Activated CD4-positive, CD25-positive, alpha-beta regulatory T cell treated with anti-CD3 and anti-CD28 coated beads, Interleukin-2, amount 50 U/mL, for 24 hours (primary cell): ENCODE measurements at regions not wholly inside any gene's neighbourhood (a gene's known extent, or its start where the extent isn't known, plus 50 kb on each side); places are given as distances from the start of the nearest gene placed in this dataset.

ENCODE experiments used
- ATAC-seq, 2 donors: fragments of 150-1000 bp; cut with Tn5 transposase; one replicate each; pipeline ENCODE4 v1.10.0; 2021; ENCODE audit warnings: mild to moderate bottlenecking in 1 of 2, moderate library complexity in 1 of 2

GRCh38 chr3:189502256-189502655, 128.9 kb upstream of the TP63 start:
- ATAC-seq, result no peak

- no peak for ATAC-seq
Observed at GRCh38 chr3:189502676-189503257, 128.4 kb upstream of the TP63 start.

GRCh38 chr3:189507856-189508255, 123.3 kb upstream of the TP63 start:
- ATAC-seq, result no peak

DNA sequence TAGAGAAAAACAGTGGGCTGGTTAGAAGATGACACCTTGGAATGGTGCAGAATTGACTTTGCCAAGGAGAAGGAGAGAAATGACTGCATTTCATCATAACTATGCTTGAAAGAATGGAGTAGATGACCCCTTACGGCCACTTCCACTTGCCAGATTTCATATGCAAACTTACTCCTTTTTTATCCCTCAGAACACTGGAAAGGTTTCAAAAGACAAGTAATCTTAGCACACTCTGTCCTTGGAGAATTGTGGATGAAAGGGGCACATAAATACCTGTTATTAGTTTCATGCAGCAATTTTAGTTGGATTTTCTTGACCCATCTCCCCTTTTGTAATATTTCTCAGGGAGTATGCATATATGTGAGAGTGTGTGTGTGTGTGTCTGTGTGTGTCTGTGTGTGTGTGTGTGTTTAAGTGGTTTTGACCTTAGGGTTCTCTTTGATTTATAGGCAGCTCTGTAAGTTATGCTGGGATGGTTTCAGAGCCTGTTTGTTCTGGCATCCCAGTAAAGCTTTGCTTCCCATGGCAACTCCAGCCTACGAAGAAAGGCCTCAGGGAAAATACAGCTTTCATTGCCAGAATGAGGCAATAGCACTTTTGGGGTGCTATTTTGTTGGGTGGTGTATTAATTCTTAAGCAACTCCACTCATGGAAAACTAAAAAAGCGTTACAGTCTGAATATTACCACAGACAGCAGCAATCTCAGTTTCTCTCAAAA, 122.2 kb upstream of the TP63 start:
- ATAC-seq, result no peak

- no peak for ATAC-seq
Observed at GRCh38 chr3:189512039-189512438, 119.2 kb upstream of the TP63 start.

DNA sequence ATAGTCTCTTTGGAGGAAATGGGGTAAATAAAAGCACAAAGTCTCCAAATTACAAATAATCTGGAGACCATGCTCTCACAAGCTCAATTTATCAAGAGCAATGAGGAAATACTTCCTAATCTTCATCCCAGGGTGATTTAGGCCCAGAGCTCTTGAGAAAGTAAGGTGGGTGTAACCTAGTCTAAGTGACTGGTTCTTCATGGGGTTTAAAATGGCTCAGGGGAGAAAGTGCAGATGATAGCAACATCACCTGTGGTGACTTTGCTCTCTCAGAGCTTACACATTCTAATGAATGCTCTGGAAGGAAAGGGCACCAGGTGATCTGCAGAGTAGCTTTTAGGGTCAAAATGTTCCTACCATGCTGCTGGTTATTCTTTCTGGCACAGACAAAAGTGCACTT, 118.4 kb upstream of the TP63 start:
- ATAC-seq, result no peak

DNA sequence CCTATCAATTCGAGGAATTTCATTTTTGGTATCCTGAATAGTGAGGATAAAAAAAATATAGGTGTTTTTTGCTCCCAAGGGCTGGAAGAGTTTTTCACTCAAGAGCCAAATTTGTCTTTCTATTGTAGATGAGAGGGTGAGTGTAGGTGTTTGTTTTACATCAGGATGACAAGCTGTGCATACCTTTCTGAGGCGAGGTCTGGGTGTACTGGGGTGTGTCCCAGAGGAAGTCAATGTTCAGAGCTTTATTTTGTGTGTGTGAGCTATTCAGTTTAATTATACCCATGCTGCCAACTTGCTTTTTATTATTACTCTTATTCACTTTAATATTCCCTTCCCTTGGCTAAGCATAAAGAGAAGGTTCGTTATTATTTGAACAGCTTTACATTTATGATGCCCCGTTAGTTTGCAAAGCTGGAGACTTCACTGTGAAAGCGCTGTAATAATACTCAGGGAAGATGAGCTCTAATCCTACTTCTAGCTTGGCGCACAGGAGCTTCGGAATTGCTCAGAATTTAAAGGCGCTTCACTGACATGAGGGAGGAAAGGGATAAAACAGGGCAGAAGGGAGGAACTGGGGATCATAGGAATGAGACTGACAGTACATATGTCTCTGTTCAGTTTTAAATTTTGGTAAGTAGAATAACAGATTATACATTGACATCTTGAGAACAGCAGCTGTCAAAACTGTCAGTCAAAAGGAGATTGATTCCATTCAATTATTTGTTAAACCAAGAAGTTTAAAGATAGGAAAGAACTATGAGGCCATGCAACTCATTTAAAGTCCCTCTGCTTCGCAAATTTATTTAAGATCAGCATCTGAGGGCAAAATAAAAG, 117.7 kb upstream of the TP63 start:
- ATAC-seq, result no peak

DNA sequence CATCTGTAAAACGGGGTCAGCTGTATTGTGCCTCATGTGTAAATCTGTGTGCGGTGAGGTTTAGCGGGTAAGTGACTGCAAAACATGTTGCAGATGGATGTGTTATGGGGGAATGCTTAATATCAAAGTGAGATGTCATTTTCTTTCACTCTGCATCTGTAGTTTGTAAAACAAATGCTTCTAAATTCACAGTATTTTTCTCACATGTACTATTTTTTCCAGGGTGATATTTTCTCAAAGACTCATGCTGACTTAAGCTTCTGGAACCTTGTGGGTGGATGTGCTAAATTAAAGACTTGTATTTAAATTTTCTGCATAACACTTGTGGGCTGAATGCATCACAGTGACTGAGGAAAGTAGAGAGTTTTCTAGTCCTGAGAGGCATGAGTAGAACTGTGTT, 115.2 kb upstream of the TP63 start:
- ATAC-seq, result no peak

GRCh38 chr3:189517981-189518380, 113.2 kb upstream of the TP63 start:
- ATAC-seq, result no peak

- ATAC-seq, result no peak
Observed at GRCh38 chr3:189519458-189519857, 111.7 kb upstream of the TP63 start.

GRCh38 chr3:189529468-189529867, 101.7 kb upstream of the TP63 start:
- peak; percentile 75 to 85 for ATAC-seq

GRCh38 chr3:189529889-189530471, 101.2 kb upstream of the TP63 start:
- peak; percentile 41 to 55 for ATAC-seq

DNA sequence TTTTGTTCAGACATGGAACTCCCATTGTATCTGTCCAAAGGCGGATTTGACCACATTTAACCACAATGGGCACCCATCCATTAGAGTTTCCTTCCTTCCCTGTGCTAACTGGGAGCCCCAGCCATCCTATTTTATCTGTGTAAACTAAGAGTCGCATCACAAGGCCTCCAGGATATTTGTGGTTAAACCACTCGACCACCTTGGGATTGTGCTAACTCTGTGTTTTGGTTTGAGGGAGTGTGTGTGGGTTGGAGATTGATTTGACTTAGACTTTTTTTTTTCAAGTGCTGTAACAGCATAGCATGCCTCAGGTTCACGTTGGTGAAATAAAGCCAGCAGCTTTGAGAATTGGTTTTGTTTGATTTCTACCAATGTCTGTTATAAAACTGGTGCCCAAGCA, 100.4 kb upstream of the TP63 start:
- no peak for ATAC-seq

- ATAC-seq, result no peak
Observed at GRCh38 chr3:189531271-189531670, 99.9 kb upstream of the TP63 start.

GRCh38 chr3:189534531-189534930, 96.7 kb upstream of the TP63 start:
- ATAC-seq, result no peak

- ATAC-seq, result peak; percentile 28 to 53
Observed at GRCh38 chr3:189537135-189537534, 94.1 kb upstream of the TP63 start.

DNA sequence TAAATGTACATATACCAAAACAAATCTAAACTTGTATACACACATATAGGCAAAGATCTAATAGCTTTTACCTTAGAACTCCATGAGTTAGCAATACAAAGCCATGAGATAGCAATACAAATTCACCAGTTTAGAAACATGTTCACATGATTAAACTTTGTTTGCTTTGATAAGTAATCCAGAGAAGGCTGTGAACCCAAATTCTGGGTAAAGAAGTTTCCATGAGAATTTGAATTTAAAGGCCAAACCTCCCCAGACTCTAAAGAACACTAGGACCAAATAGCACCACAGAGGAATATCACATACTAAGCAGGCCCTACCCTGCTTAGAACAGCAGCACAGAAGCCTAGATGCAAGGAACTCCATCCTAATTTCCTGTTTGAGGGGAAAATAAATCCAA, 83.7 kb upstream of the TP63 start:
- no peak for ATAC-seq

DNA sequence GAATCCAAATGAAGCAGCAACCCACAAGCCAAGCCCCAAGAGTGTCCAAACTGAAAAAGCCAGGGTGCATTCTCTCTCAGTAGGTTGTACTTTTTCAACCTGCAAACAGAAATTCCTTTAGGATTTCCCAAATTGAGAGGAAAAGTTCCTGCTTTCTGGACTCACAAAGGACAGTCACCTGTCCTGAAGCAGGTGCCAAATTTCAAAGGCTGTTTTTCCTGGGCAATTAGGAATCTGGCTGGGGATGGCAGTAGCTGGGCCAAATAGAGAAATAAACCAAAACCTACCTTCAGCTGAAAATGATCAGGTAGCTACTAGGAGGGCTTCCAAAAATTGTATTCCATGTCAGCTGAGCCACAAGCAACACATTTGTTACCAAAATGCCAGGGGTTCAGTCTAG, 83.1 kb upstream of the TP63 start:
- ATAC-seq, result no peak

- ATAC-seq, result no peak
Observed at GRCh38 chr3:189551007-189551406, 80.2 kb upstream of the TP63 start.

DNA sequence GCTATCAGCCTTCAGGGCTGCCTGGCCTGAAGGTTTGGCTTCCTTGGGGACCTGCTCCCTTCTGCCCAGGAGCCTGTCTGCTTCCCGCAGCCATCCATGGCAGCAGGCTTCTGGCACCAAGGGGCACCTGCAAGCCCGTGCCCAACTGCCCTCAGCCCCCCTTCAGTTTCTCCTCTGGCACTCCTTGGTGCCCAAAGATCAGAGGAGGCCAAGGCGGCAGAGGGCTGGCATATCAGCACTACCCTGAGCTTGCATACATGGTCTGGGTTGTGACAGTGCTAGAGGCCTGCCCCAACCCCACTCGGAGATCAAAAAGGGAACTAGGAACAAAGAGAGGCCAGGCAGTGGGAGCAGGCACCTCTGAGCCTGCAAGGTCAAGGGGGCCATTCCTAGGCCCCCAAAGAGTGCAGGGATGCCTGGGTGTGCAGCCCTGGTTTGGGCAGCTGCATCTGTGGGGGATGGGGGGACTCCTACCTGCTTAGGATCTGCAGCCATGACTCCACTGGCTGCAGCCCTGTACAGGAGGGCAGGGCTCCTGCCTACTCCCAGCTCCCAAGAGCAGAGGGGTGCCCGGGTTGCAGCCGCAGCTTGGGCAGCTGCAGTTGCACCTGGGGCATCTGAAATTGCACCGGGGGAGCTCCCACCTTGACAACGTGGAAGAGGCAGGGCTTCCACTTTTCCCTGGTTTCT, 76.2 kb upstream of the TP63 start:
- peak in 1 of 2 donors; percentile 13 for ATAC-seq

- ATAC-seq, result no peak
Observed at GRCh38 chr3:189555558-189555881, 75.7 kb upstream of the TP63 start.

- no peak for ATAC-seq
Observed at GRCh38 chr3:189557824-189558223, 73.4 kb upstream of the TP63 start.

DNA sequence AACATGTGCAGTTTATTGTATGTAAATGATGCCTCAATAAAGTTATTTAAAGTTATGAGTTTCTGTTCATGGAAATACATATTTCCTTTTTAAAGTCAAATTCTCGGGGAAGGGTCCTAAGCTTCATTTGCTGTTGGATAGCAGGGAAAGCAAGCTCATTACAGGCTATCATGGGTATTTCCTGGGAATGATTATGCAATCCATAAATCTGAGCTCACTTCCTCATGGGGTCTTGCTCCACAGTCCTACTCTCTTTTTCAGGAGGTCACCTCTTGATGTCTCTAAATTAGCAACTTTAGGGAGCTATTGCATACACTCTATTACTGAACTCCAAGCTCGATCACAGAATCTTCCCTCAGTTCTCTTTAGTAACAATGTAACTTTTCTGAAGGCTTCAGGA, 69.9 kb upstream of the TP63 start:
- ATAC-seq, result no peak
